HL-60 (cell line): ENCODE measurements at regions not wholly inside any gene's neighbourhood (a gene's known extent, or its start where the extent isn't known, plus 50 kb on each side); places are given as distances from the start of the nearest gene placed in this dataset.

Source experiments
- DNase-seq, 2 experiments: peaks; one replicate each; pipeline ENCODE4 v3.0.0-alpha.2; 2010 to 2020; ENCODE audit warnings: low read depth in 1 of 2, low spot score in 1 of 2
- H3K27ac ChIP-seq: fragments of 250-450 bp; sonication (Bioruptor Pico); replicated peaks from 2 replicates; pipeline ENCODE4 v1.5.1; 2020; ENCODE audit warnings: mild to moderate bottlenecking, moderate library complexity
- H3K27me3 ChIP-seq: fragments of 250-450 bp; sonication (Bioruptor Pico); 2 replicates; pipeline ENCODE4 v1.5.1; 2021; ENCODE audit warnings: mild to moderate bottlenecking, moderate library complexity; ENCODE audit not compliant: insufficient read depth, poor library complexity, severe bottlenecking
- H3K4me3 ChIP-seq: replicated peaks from 2 replicates; pipeline ENCODE4 v1.5.1; 2011; ENCODE audit warnings: mild to moderate bottlenecking, control low read depth, low read length; ENCODE audit not compliant: insufficient read depth
- GABPA ChIP-seq: IDR thresholded peaks from 2 replicates; pipeline ENCODE4 v1.6.1; 2012; ENCODE audit warnings: low read depth
- POLR2AphosphoS5 ChIP-seq: IDR thresholded peaks from 2 replicates; pipeline ENCODE4 v1.6.1; 2012; ENCODE audit warnings: low read depth
- SPI1 ChIP-seq: IDR thresholded peaks from 2 replicates; pipeline ENCODE4 v1.6.1; 2012; ENCODE audit warnings: low read depth, mild to moderate bottlenecking, borderline replicate concordance
- TF ChIP-seq, protein P1 (sequence below): IDR thresholded peaks from one replicate; pipeline ENCODE4 v1.5.1; 2011; ENCODE audit warnings: low read length, control low read depth, inconsistent platforms; ENCODE audit not compliant: insufficient read depth
- TF ChIP-seq, protein P2 (sequence below): IDR thresholded peaks from 2 replicates; pipeline ENCODE4 v1.6.1; 2012; ENCODE audit warnings: low read depth; ENCODE audit not compliant: insufficient replicate concordance

DNA sequence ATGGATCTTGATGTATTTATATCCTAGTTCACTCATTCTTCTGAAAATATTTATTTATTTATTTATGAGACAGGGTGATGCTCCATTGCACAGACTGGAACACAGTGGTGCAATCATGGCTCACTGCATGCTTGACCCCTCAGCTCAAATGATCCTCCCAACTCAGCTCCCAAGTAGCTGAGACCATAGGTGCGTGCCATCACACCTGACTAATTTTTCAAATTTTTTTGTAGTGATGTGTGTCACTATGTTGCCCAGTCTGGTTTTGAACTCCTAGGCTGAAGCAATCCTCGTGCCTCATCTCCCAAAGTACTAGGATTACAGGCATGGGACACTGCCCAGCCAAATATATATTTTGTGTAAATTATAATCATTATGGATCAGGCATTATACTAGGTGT is 595.6 kb upstream of the ATP2B1 start:
- TF ChIP-seq, protein P1, sequence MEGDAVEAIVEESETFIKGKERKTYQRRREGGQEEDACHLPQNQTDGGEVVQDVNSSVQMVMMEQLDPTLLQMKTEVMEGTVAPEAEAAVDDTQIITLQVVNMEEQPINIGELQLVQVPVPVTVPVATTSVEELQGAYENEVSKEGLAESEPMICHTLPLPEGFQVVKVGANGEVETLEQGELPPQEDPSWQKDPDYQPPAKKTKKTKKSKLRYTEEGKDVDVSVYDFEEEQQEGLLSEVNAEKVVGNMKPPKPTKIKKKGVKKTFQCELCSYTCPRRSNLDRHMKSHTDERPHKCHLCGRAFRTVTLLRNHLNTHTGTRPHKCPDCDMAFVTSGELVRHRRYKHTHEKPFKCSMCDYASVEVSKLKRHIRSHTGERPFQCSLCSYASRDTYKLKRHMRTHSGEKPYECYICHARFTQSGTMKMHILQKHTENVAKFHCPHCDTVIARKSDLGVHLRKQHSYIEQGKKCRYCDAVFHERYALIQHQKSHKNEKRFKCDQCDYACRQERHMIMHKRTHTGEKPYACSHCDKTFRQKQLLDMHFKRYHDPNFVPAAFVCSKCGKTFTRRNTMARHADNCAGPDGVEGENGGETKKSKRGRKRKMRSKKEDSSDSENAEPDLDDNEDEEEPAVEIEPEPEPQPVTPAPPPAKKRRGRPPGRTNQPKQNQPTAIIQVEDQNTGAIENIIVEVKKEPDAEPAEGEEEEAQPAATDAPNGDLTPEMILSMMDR: no peak
- TF ChIP-seq, protein P2, sequence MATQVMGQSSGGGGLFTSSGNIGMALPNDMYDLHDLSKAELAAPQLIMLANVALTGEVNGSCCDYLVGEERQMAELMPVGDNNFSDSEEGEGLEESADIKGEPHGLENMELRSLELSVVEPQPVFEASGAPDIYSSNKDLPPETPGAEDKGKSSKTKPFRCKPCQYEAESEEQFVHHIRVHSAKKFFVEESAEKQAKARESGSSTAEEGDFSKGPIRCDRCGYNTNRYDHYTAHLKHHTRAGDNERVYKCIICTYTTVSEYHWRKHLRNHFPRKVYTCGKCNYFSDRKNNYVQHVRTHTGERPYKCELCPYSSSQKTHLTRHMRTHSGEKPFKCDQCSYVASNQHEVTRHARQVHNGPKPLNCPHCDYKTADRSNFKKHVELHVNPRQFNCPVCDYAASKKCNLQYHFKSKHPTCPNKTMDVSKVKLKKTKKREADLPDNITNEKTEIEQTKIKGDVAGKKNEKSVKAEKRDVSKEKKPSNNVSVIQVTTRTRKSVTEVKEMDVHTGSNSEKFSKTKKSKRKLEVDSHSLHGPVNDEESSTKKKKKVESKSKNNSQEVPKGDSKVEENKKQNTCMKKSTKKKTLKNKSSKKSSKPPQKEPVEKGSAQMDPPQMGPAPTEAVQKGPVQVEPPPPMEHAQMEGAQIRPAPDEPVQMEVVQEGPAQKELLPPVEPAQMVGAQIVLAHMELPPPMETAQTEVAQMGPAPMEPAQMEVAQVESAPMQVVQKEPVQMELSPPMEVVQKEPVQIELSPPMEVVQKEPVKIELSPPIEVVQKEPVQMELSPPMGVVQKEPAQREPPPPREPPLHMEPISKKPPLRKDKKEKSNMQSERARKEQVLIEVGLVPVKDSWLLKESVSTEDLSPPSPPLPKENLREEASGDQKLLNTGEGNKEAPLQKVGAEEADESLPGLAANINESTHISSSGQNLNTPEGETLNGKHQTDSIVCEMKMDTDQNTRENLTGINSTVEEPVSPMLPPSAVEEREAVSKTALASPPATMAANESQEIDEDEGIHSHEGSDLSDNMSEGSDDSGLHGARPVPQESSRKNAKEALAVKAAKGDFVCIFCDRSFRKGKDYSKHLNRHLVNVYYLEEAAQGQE: no peak
- TF ChIP-seq POLR2AphosphoS5: no peak
- no peaks in the 10 kb centered on the region for H3K27me3 ChIP-seq
- H3K27ac ChIP-seq: no peak overlapping the region
- no peak for DNase-seq
- H3K4me3 ChIP-seq: no peak overlapping the region

DNA sequence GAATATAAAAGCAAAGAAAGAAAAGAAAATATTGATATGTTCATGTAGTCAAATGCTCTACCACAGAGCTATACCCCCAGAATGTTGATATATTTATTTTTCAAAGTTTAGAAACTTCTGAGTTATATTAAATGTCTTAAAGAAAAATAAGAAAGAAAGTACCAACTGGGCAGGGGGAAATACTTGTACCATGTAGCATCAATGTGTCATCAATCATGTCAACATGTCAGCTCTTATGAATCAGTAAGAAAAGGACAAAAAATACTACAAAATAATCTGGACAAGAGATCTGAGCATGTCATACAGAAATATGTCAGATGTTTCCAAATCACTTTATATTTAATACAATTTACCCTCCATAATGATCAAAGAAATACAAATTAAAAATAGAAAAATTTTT is 595.1 kb upstream of the ATP2B1 start:
- TF ChIP-seq, protein P2: no peak
- TF ChIP-seq GABPA (no peak), POLR2AphosphoS5 (no peak), SPI1 (no peak)
- TF ChIP-seq, protein P1: no peak
- H3K4me3 ChIP-seq: no peak overlapping the region
- H3K27me3 ChIP-seq: no peaks in the 10 kb centered on the region
- no peak for DNase-seq
- H3K27ac ChIP-seq: no peak overlapping the region

DNA sequence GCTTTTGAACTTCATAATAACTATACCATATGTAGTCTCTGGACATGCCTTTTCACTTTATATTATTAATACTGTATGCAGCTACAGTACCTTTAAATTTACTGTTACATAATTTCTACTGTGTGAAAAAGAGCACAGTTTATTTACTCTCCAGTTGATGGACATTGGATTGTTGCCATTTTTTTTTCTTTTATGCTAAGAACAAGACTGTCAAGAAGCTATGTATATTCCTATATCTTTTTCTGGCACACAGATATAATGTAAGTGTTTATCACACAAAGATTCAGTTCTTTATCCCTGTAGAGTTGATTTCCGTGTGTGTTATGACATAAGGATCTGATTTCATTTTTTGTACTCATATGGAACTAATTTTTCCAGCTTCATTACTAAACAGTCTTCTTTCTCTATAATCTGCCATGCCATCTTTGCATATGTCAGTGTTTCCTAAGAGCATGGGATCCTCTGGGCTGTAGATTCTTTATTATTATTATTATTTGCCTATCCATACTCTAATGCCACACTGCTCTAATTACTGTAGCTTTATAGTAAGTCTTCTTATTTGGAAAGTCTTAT is 593.0 kb upstream of the ATP2B1 start:
- Histone ChIP-seq H3K27me3 (no peaks in the 10 kb centered on the region), H3K4me3 (no peak overlapping the region), H3K27ac (no peak overlapping the region)
- TF ChIP-seq GABPA (no peak), POLR2AphosphoS5 (no peak), SPI1 (no peak)
- TF ChIP-seq, protein P2: no peak
- TF ChIP-seq, protein P1: no peak
- no peak for DNase-seq
